ENCODE measurements at regions not wholly inside any gene's neighbourhood (a gene's known extent, or its start where the extent isn't known, plus 50 kb on each side); places are given as distances from the start of the nearest gene placed in this dataset.

- Mint-ChIP-seq H3K36me3 (ENCODE audit: unreplicated experiment) (no peaks in the 10 kb centered on the region), H3K27me3 (ENCODE audit: unreplicated experiment) (peaks cover 2% of the 10 kb centered on the region), H3K4me1 (ENCODE audit: low read depth, unreplicated experiment) (peaks cover 3% of the 10 kb centered on the region), H3K9me3 (ENCODE audit: unreplicated experiment) (no peaks in the 10 kb centered on the region), H3K27ac (ENCODE audit: unreplicated experiment) (no peak overlapping the region), H3K4me3 (ENCODE audit: unreplicated experiment) (no peak overlapping the region)
- TF ChIP-seq, protein P1, sequence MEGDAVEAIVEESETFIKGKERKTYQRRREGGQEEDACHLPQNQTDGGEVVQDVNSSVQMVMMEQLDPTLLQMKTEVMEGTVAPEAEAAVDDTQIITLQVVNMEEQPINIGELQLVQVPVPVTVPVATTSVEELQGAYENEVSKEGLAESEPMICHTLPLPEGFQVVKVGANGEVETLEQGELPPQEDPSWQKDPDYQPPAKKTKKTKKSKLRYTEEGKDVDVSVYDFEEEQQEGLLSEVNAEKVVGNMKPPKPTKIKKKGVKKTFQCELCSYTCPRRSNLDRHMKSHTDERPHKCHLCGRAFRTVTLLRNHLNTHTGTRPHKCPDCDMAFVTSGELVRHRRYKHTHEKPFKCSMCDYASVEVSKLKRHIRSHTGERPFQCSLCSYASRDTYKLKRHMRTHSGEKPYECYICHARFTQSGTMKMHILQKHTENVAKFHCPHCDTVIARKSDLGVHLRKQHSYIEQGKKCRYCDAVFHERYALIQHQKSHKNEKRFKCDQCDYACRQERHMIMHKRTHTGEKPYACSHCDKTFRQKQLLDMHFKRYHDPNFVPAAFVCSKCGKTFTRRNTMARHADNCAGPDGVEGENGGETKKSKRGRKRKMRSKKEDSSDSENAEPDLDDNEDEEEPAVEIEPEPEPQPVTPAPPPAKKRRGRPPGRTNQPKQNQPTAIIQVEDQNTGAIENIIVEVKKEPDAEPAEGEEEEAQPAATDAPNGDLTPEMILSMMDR (IDR thresholded peaks at IDR 0.05; ENCODE audit: partially characterized antibody, unreplicated experiment), result no peak
- no peak for DNase-seq
Measured at GRCh38 chr6:141452354-141452686, 680.4 kb upstream of the GJE1 start.

DNA sequence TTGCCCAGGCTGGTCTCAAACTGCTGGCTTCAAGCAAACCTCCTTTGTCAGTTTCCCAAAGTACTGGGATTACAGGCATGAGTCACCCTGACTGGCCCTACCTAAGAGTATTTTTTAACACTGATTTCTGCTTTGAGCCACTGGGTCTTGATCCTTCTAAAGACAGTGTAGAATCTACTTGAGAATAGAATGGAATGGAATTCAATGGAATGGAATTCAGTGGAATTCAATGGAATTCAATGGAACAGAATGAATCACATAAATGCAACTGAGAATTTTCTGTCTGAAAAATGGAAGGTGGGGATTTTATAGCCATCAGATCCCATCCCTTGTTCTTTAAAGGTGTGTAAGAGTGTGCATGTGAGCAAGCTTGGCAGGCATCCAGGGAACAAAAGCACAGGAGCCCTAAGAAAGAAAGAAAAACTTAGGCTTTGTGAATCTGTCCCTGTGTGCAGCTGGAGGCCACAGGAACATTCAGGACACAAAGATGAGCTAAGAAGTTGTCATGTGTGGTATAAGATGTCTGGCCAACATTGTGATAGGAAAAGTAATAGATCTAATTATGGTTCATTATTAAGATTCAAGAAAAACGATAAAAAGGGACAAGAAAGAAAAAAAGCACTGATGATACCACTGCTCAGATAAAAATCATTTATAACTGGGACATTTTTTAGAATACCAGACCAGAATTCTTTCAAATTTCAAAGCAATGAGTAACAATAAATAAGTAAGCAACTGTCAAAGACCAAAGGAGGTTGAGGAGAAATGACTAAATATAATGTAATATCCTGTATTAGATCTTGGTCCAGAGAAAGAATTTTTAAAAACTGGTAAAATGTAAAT is 681.0 kb upstream of the GJE1 start:
- no peak for DNase-seq
- H3K4me1 Mint-ChIP-seq (ENCODE audit: low read depth, unreplicated experiment), result peaks cover 3% of the 10 kb centered on the region
- peaks cover 2% of the 10 kb centered on the region for H3K27me3 Mint-ChIP-seq (ENCODE audit: unreplicated experiment)
- TF ChIP-seq, protein P1 (IDR thresholded peaks at IDR 0.05; ENCODE audit: partially characterized antibody, unreplicated experiment), result no peak
- no peak overlapping the region for H3K27ac Mint-ChIP-seq (ENCODE audit: unreplicated experiment)
- H3K4me3 Mint-ChIP-seq (ENCODE audit: unreplicated experiment), result no peak overlapping the region
- no peaks in the 10 kb centered on the region for H3K9me3 Mint-ChIP-seq (ENCODE audit: unreplicated experiment)
- H3K36me3 Mint-ChIP-seq (ENCODE audit: unreplicated experiment), result no peaks in the 10 kb centered on the region

DNA sequence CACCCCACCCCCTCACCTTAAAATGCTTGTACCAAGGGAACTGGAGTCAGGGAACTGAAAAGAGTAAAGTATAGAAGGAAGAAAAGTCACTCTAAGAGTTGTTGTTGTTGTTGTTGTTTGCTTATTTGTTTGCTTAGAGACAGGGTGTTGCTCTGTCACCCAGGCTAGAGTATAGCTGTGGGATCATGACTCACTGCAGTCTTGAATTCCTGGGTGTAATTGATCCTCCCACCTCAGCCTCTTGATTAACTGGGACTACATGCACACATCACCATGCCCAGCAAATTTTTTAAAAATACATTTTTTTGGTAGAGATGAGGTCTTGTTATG is 681.6 kb upstream of the GJE1 start:
- no peak for DNase-seq
- no peaks in the 10 kb centered on the region for H3K9me3 Mint-ChIP-seq (ENCODE audit: unreplicated experiment)
- no peak overlapping the region for H3K27ac Mint-ChIP-seq (ENCODE audit: unreplicated experiment)
- TF ChIP-seq, protein P1 (IDR thresholded peaks at IDR 0.05; ENCODE audit: partially characterized antibody, unreplicated experiment), result no peak
- H3K4me1 Mint-ChIP-seq (ENCODE audit: low read depth, unreplicated experiment), result peaks cover 3% of the 10 kb centered on the region
- H3K27me3 Mint-ChIP-seq (ENCODE audit: unreplicated experiment), result peaks cover 2% of the 10 kb centered on the region
- no peak overlapping the region for H3K4me3 Mint-ChIP-seq (ENCODE audit: unreplicated experiment)
- H3K36me3 Mint-ChIP-seq (ENCODE audit: unreplicated experiment), result no peaks in the 10 kb centered on the region

DNA sequence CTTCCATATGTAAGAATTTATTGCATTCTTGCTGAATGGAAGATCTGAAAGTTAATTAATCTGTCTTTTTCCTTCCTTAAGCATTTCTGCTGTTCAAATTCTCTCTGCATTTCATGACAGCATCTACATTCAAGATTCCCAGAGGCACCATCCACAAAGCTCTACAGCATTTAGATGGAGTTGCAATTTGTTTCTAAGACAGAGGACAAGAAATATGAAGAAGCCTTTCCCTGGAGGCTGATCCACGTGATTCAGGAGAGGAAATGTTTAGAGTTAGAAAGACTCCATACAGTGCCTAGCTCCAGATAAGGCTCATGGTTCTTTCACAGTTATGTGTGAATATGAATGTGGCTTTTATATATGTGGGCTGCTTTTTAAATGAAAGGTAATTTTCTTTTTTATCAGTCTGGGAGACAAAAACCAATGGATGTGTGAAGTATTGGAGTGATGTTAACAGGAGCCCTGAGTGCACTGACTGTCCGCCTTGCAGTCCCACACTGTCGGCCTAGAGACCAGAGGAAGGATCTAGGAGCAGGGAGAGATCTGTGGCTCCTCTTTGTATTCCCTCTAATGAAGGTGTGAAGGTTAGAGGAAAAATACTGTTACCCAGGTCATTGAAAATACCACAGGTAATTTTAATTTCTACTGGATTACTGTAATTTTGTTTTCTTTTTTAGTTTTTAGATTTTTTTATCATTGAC is 686.6 kb upstream of the GJE1 start:
- no peaks in the 10 kb centered on the region for H3K9me3 Mint-ChIP-seq (ENCODE audit: unreplicated experiment)
- no peak for DNase-seq
- H3K4me3 Mint-ChIP-seq (ENCODE audit: unreplicated experiment), result no peak overlapping the region
- TF ChIP-seq, protein P1 (IDR thresholded peaks at IDR 0.05; ENCODE audit: partially characterized antibody, unreplicated experiment), result no peak
- no peaks in the 10 kb centered on the region for H3K27me3 Mint-ChIP-seq (ENCODE audit: unreplicated experiment)
- peaks cover 3% of the 10 kb centered on the region for H3K4me1 Mint-ChIP-seq (ENCODE audit: low read depth, unreplicated experiment)
- H3K36me3 Mint-ChIP-seq (ENCODE audit: unreplicated experiment), result no peaks in the 10 kb centered on the region
- no peak overlapping the region for H3K27ac Mint-ChIP-seq (ENCODE audit: unreplicated experiment)

- Mint-ChIP-seq H3K9me3 (ENCODE audit: unreplicated experiment) (no peaks in the 10 kb centered on the region), H3K4me1 (ENCODE audit: low read depth, unreplicated experiment) (no peaks in the 10 kb centered on the region), H3K27me3 (ENCODE audit: unreplicated experiment) (no peaks in the 10 kb centered on the region), H3K4me3 (ENCODE audit: unreplicated experiment) (no peak overlapping the region), H3K36me3 (ENCODE audit: unreplicated experiment) (no peaks in the 10 kb centered on the region), H3K27ac (ENCODE audit: unreplicated experiment) (no peak overlapping the region)
- no peak for DNase-seq
- TF ChIP-seq, protein P1 (IDR thresholded peaks at IDR 0.05; ENCODE audit: partially characterized antibody, unreplicated experiment), result no peak
Measured at GRCh38 chr6:141443668-141444289, 688.9 kb upstream of the GJE1 start.

All from glutamatergic neuron (in vitro differentiated cells).